ENCODE measurements at regions not wholly inside any gene's neighbourhood (a gene's known extent, or its start where the extent isn't known, plus 50 kb on each side); places are given as distances from the start of the nearest gene placed in this dataset.
"Not testable (repeated sequence)": the region's sequence is repeated elsewhere in the genome, so short reads cannot be mapped to it uniquely, and the experiment has no call there.

GRCh38 chrX:23066588-23067281 lies 67.0 kb downstream of the DDX53 start (continued):
- TF ChIP-seq SOX15 (CRISPR knock-in tag; IDR thresholded peaks at IDR 0.05): no peak
- TF ChIP-seq ZNF317 (CRISPR knock-in tag; IDR thresholded peaks at IDR 0.05; ENCODE audit: borderline replicate concordance, low read depth): no peak
- TF ChIP-seq OVOL2 (CRISPR knock-in tag; IDR thresholded peaks at IDR 0.05; ENCODE audit: borderline replicate concordance): no peak
- no peak for TF ChIP-seq ZBTB43 (CRISPR knock-in tag; IDR thresholded peaks at IDR 0.05)
- TF ChIP-seq NR2C2 (CRISPR knock-in tag; IDR thresholded peaks at IDR 0.05): no peak
- no peak for TF ChIP-seq NFATC4 (CRISPR knock-in tag; IDR thresholded peaks at IDR 0.05)
- TF ChIP-seq E2F1 (CRISPR knock-in tag; IDR thresholded peaks at IDR 0.05): no peak
- TF ChIP-seq, protein P1, sequence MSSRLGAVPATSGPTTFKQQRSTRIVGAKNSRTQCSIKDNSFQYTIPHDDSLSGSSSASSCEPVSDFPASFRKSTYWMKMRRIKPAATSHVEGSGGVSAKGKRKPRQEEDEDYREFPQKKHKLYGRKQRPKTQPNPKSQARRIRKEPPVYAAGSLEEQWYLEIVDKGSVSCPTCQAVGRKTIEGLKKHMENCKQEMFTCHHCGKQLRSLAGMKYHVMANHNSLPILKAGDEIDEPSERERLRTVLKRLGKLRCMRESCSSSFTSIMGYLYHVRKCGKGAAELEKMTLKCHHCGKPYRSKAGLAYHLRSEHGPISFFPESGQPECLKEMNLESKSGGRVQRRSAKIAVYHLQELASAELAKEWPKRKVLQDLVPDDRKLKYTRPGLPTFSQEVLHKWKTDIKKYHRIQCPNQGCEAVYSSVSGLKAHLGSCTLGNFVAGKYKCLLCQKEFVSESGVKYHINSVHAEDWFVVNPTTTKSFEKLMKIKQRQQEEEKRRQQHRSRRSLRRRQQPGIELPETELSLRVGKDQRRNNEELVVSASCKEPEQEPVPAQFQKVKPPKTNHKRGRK (CRISPR knock-in tag; IDR thresholded peaks at IDR 0.05; ENCODE audit: borderline replicate concordance): no peak
- TF ChIP-seq KAT7 (CRISPR knock-in tag; IDR thresholded peaks at IDR 0.05; ENCODE audit: borderline replicate concordance): no peak
- TF ChIP-seq ZNF138 (CRISPR knock-in tag; conservative IDR thresholded peaks at IDR 0.05): no peak
- TF ChIP-seq, protein P2, sequence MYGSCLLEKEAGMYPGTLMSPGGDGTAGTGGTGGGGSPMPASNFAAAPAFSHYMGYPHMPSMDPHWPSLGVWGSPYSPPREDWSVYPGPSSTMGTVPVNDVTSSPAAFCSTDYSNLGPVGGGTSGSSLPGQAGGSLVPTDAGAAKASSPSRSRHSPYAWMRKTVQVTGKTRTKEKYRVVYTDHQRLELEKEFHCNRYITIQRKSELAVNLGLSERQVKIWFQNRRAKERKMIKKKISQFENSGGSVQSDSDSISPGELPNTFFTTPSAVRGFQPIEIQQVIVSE (CRISPR knock-in tag; IDR thresholded peaks at IDR 0.05; ENCODE audit: borderline replicate concordance): no peak
- no peak for TF ChIP-seq ZNF232 (CRISPR knock-in tag; IDR thresholded peaks at IDR 0.05)

DNA sequence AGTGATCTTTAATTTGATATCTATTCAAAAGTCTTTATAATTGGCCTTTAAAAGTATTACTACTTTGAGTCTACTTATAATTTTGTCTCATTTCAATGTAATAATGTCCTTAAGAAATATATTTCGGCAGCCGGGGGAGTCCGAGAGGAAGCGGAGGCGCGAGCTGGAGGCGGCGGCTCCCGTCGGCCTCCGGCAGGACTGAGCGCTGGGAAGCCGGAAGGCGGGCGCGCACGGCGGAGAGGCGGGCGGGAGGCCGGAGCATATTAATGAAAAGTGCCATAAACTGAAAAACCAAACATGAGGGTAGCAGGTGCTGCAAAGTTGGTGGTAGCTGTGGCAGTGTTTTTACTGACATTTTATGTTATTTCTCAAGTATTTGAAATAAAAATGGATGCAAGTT lies 75.7 kb downstream of the DDX53 start:
- H3K4me3 Mint-ChIP-seq; ATAC-seq; POLR2A ChIA-PET; H3K4me1 Mint-ChIP-seq; DNase-seq (ENCODE audit: low spot score); CTCF ChIA-PET; H3K36me3 Mint-ChIP-seq; H3K27ac Mint-ChIP-seq; H3K27me3 Mint-ChIP-seq (ENCODE audit: low read depth); H3K9me3 Mint-ChIP-seq: not testable (repeated sequence)

DNA sequence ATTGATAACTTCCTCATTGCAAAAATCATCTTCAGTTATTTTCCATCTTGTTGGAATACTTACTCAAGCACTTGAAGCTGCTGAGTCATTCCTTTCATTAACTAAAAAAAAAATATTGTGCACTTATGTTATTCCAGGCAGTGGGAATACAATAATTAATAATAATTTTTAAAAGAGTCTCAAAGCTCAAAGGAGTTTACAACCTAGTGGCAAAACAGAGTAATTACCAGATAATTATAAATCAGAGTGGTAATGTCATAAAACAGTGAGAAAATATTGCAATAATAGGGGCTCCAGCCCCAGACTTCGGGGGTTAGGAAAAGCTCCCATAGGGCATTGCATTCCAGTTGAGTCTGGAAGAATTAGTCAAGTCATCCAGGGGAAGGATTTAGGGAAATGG lies 79.6 kb downstream of the DDX53 start:
- no peaks in the 10 kb centered on the region; the same call in 1 of the 2 replicates for H3K27me3 Mint-ChIP-seq (ENCODE audit: low read depth)
- no peak overlapping the region for H3K27ac Mint-ChIP-seq
- no peak for ATAC-seq
- no peaks in the 10 kb centered on the region for H3K36me3 Mint-ChIP-seq
- peaks cover 4% of the 10 kb centered on the region for H3K9me3 Mint-ChIP-seq
- ChIA-PET CTCF (interaction anchor here (1.0 to 1.3 kb wide), 3 partner anchors 12 to 323 kb away, joined by 3 to 4 read pairs (median 3); no protein-coding TSS in a partner anchor), POLR2A (no interaction called here)
- DNase-seq (ENCODE audit: low spot score): no peak
- TF ChIP-seq MXD4 (CRISPR knock-in tag; IDR thresholded peaks at IDR 0.05; ENCODE audit: borderline replicate concordance) (no peak), ARID4B (CRISPR knock-in tag; IDR thresholded peaks at IDR 0.05; ENCODE audit: borderline replicate concordance) (no peak), RORB (CRISPR knock-in tag; IDR thresholded peaks at IDR 0.05) (no peak), HMGA2 (CRISPR knock-in tag; IDR thresholded peaks at IDR 0.05) (no peak), NFYB (CRISPR knock-in tag; conservative IDR thresholded peaks at IDR 0.05; ENCODE audit: low read depth) (no peak), ZNF121 (CRISPR knock-in tag; IDR thresholded peaks at IDR 0.05) (no peak), IRF2 (CRISPR knock-in tag; IDR thresholded peaks at IDR 0.05; ENCODE audit: borderline replicate concordance, low read depth) (no peak), PRRX2 (CRISPR knock-in tag; IDR thresholded peaks at IDR 0.05) (no peak), AR (CRISPR knock-in tag; IDR thresholded peaks at IDR 0.05) (no peak)
- TF ChIP-seq, protein P2 (CRISPR knock-in tag; IDR thresholded peaks at IDR 0.05; ENCODE audit: borderline replicate concordance): no peak
- no peaks in the 10 kb centered on the region for H3K4me1 Mint-ChIP-seq
- no peak overlapping the region for H3K4me3 Mint-ChIP-seq
